ENCODE measurements at regions not wholly inside any gene's neighbourhood (a gene's known extent, or its start where the extent isn't known, plus 50 kb on each side); places are given as distances from the start of the nearest gene placed in this dataset.
"Not testable (repeated sequence)": the region's sequence is repeated elsewhere in the genome, so short reads cannot be mapped to it uniquely, and the experiment has no call there.

GRCh38 chr6:63464060-63464459, 108.2 kb upstream of the LOC128125822 start:
- CTCF ChIA-PET = no interaction called here

GRCh38 chr6:63465750-63466149, 106.5 kb upstream of the LOC128125822 start:
- CTCF ChIA-PET = no interaction called here
- POLR2A ChIA-PET = no interaction called here
- TF ChIP-seq ZNF384 (IDR thresholded peaks at IDR 0.05) (no peak), ARNT (IDR thresholded peaks at IDR 0.05) (no peak), LEF1 (IDR thresholded peaks at IDR 0.05; ENCODE audit: borderline replicate concordance) (no peak), FOXK2 (IDR thresholded peaks at IDR 0.05) (no peak), PKNOX1 (IDR thresholded peaks at IDR 0.05) (no peak), ELF4 (IDR thresholded peaks at IDR 0.05) (no peak), HDGF (IDR thresholded peaks at IDR 0.05; ENCODE audit: borderline replicate concordance) (no peak), L3MBTL2 (conservative IDR thresholded peaks at IDR 0.05) (no peak)
- no peak for DNase-seq (ENCODE audit: extremely low spot score)

More at GRCh38 chr6:63464060-63464459, 108.2 kb upstream of the LOC128125822 start:
- no peak for DNase-seq (ENCODE audit: extremely low spot score)
- TF ChIP-seq BHLHE40 (IDR thresholded peaks at IDR 0.05; ENCODE audit: borderline replicate concordance) = no peak
- no peak for TF ChIP-seq ZNF384 (IDR thresholded peaks at IDR 0.05)
- TF ChIP-seq L3MBTL2 (conservative IDR thresholded peaks at IDR 0.05) = no peak
- no peak for TF ChIP-seq LEF1 (IDR thresholded peaks at IDR 0.05; ENCODE audit: borderline replicate concordance)
- no peak for TF ChIP-seq TARDBP (IDR thresholded peaks at IDR 0.05)
- no peak for TF ChIP-seq CTBP1 (IDR thresholded peaks at IDR 0.05; ENCODE audit: borderline replicate concordance)
- TF ChIP-seq FOXM1 (IDR thresholded peaks at IDR 0.05; ENCODE audit: borderline replicate concordance) = no peak
- TF ChIP-seq PKNOX1 (IDR thresholded peaks at IDR 0.05) = no peak
- TF ChIP-seq NFRKB (IDR thresholded peaks at IDR 0.05) = no peak
- no peak for TF ChIP-seq FOXA1 (IDR thresholded peaks at IDR 0.05)
- no peak for TF ChIP-seq ELF4 (IDR thresholded peaks at IDR 0.05)
- TF ChIP-seq ARNT (IDR thresholded peaks at IDR 0.05) = no peak
- no peak for TF ChIP-seq FOXK2 (IDR thresholded peaks at IDR 0.05)
- no peak for TF ChIP-seq SP1 (IDR thresholded peaks at IDR 0.05)
- no peak for TF ChIP-seq HDGF (IDR thresholded peaks at IDR 0.05; ENCODE audit: borderline replicate concordance)
- POLR2A ChIA-PET = no interaction called here

- DNase-seq (ENCODE audit: extremely low spot score) = no peak
- no peak for TF ChIP-seq LEF1 (IDR thresholded peaks at IDR 0.05; ENCODE audit: borderline replicate concordance)
- TF ChIP-seq CTBP1 (IDR thresholded peaks at IDR 0.05; ENCODE audit: borderline replicate concordance) = no peak
- ChIA-PET CTCF (no interaction called here), POLR2A (no interaction called here)
Observed at GRCh38 chr6:63466242-63466733, 106.0 kb upstream of the LOC128125822 start.

GRCh38 chr6:63467247-63467954, 104.9 kb upstream of the LOC128125822 start:
- DNase-seq (ENCODE audit: extremely low spot score) = no peak
- ChIA-PET POLR2A (no interaction called here), CTCF (no interaction called here)
- TF ChIP-seq CTBP1 (IDR thresholded peaks at IDR 0.05; ENCODE audit: borderline replicate concordance) = no peak

GRCh38 chr6:63471145-63471544, 101.1 kb upstream of the LOC128125822 start:
- CTCF ChIA-PET = interaction anchor here (0.7 kb wide), 1 partner anchor 293 kb away, joined by 4 read pairs; no protein-coding TSS in a partner anchor
- DNase-seq (ENCODE audit: extremely low spot score); POLR2A ChIA-PET: not testable (repeated sequence)

GRCh38 chr6:63471654-63472053, 100.6 kb upstream of the LOC128125822 start:
- ChIA-PET POLR2A (no interaction called here), CTCF (no interaction called here)
- DNase-seq (ENCODE audit: extremely low spot score) = no peak
- no peak for TF ChIP-seq TARDBP (IDR thresholded peaks at IDR 0.05)
- TF ChIP-seq ELF4 (IDR thresholded peaks at IDR 0.05) = no peak
- TF ChIP-seq ARNT (IDR thresholded peaks at IDR 0.05) = no peak
- no peak for TF ChIP-seq SP1 (IDR thresholded peaks at IDR 0.05)
- no peak for TF ChIP-seq HDGF (IDR thresholded peaks at IDR 0.05; ENCODE audit: borderline replicate concordance)
- TF ChIP-seq BHLHE40 (IDR thresholded peaks at IDR 0.05; ENCODE audit: borderline replicate concordance) = no peak
- no peak for TF ChIP-seq ZNF384 (IDR thresholded peaks at IDR 0.05)
- no peak for TF ChIP-seq NFRKB (IDR thresholded peaks at IDR 0.05)
- TF ChIP-seq SUZ12 (IDR thresholded peaks at IDR 0.05) = no peak
- TF ChIP-seq FOXA1 (IDR thresholded peaks at IDR 0.05) = no peak
- TF ChIP-seq PKNOX1 (IDR thresholded peaks at IDR 0.05) = no peak
- no peak for TF ChIP-seq CTBP1 (IDR thresholded peaks at IDR 0.05; ENCODE audit: borderline replicate concordance)
- no peak for TF ChIP-seq FOXK2 (IDR thresholded peaks at IDR 0.05)
- TF ChIP-seq LEF1 (IDR thresholded peaks at IDR 0.05; ENCODE audit: borderline replicate concordance) = no peak
- no peak for TF ChIP-seq FOXM1 (IDR thresholded peaks at IDR 0.05; ENCODE audit: borderline replicate concordance)
- TF ChIP-seq L3MBTL2 (conservative IDR thresholded peaks at IDR 0.05) = no peak

GRCh38 chr6:63475707-63476106, 96.6 kb upstream of the LOC128125822 start:
- ChIA-PET POLR2A (no interaction called here), CTCF (no interaction called here)
- no peak for DNase-seq (ENCODE audit: extremely low spot score)
- no peak for TF ChIP-seq FOXK2 (IDR thresholded peaks at IDR 0.05)
- no peak for TF ChIP-seq L3MBTL2 (conservative IDR thresholded peaks at IDR 0.05)
- TF ChIP-seq ARNT (IDR thresholded peaks at IDR 0.05) = no peak
- TF ChIP-seq CTBP1 (IDR thresholded peaks at IDR 0.05; ENCODE audit: borderline replicate concordance) = no peak
- no peak for TF ChIP-seq ELF4 (IDR thresholded peaks at IDR 0.05)
- TF ChIP-seq FOXM1 (IDR thresholded peaks at IDR 0.05; ENCODE audit: borderline replicate concordance) = no peak
- no peak for TF ChIP-seq HDGF (IDR thresholded peaks at IDR 0.05; ENCODE audit: borderline replicate concordance)
- TF ChIP-seq TARDBP (IDR thresholded peaks at IDR 0.05) = no peak
- no peak for TF ChIP-seq SUZ12 (IDR thresholded peaks at IDR 0.05)
- no peak for TF ChIP-seq NFRKB (IDR thresholded peaks at IDR 0.05)
- TF ChIP-seq FOXA1 (IDR thresholded peaks at IDR 0.05) = no peak
- TF ChIP-seq PKNOX1 (IDR thresholded peaks at IDR 0.05) = no peak
- TF ChIP-seq BHLHE40 (IDR thresholded peaks at IDR 0.05; ENCODE audit: borderline replicate concordance) = no peak
- no peak for TF ChIP-seq ZNF384 (IDR thresholded peaks at IDR 0.05)
- no peak for TF ChIP-seq SP1 (IDR thresholded peaks at IDR 0.05)
- no peak for TF ChIP-seq LEF1 (IDR thresholded peaks at IDR 0.05; ENCODE audit: borderline replicate concordance)

Data from HEK293T (cell line).